ENCODE measurements at regions not wholly inside any gene's neighbourhood (a gene's known extent, or its start where the extent isn't known, plus 50 kb on each side); places are given as distances from the start of the nearest gene placed in this dataset.

GRCh38 chr1:239023732-239024360, 362.5 kb upstream of the CHRM3 start:
- no peak for TF ChIP-seq EZH2 (IDR thresholded peaks at IDR 0.05; ENCODE audit: insufficient read depth, low read length)
- TF ChIP-seq, protein P1, sequence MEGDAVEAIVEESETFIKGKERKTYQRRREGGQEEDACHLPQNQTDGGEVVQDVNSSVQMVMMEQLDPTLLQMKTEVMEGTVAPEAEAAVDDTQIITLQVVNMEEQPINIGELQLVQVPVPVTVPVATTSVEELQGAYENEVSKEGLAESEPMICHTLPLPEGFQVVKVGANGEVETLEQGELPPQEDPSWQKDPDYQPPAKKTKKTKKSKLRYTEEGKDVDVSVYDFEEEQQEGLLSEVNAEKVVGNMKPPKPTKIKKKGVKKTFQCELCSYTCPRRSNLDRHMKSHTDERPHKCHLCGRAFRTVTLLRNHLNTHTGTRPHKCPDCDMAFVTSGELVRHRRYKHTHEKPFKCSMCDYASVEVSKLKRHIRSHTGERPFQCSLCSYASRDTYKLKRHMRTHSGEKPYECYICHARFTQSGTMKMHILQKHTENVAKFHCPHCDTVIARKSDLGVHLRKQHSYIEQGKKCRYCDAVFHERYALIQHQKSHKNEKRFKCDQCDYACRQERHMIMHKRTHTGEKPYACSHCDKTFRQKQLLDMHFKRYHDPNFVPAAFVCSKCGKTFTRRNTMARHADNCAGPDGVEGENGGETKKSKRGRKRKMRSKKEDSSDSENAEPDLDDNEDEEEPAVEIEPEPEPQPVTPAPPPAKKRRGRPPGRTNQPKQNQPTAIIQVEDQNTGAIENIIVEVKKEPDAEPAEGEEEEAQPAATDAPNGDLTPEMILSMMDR (IDR thresholded peaks at IDR 0.05; ENCODE audit: insufficient read depth, low read depth, low read length): no peak

All from astrocyte (in vitro differentiated cells and primary cell).